ENCODE measurements at regions not wholly inside any gene's neighbourhood (a gene's known extent, or its start where the extent isn't known, plus 50 kb on each side); places are given as distances from the start of the nearest gene placed in this dataset.
"Not testable (repeated sequence)": the region's sequence is repeated elsewhere in the genome, so short reads cannot be mapped to it uniquely, and the experiment has no call there.

- TF ChIP-seq, protein P1, sequence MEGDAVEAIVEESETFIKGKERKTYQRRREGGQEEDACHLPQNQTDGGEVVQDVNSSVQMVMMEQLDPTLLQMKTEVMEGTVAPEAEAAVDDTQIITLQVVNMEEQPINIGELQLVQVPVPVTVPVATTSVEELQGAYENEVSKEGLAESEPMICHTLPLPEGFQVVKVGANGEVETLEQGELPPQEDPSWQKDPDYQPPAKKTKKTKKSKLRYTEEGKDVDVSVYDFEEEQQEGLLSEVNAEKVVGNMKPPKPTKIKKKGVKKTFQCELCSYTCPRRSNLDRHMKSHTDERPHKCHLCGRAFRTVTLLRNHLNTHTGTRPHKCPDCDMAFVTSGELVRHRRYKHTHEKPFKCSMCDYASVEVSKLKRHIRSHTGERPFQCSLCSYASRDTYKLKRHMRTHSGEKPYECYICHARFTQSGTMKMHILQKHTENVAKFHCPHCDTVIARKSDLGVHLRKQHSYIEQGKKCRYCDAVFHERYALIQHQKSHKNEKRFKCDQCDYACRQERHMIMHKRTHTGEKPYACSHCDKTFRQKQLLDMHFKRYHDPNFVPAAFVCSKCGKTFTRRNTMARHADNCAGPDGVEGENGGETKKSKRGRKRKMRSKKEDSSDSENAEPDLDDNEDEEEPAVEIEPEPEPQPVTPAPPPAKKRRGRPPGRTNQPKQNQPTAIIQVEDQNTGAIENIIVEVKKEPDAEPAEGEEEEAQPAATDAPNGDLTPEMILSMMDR (IDR thresholded peaks at IDR 0.05), result no peak
- DNase-seq (ENCODE audit: low spot score) (no peak), ATAC-seq (ENCODE audit: low FRiP score) (no peak)
These were observed 236.1 kb downstream of the VAPA start for GRCh38 chr18:10149768-10150556.

DNA sequence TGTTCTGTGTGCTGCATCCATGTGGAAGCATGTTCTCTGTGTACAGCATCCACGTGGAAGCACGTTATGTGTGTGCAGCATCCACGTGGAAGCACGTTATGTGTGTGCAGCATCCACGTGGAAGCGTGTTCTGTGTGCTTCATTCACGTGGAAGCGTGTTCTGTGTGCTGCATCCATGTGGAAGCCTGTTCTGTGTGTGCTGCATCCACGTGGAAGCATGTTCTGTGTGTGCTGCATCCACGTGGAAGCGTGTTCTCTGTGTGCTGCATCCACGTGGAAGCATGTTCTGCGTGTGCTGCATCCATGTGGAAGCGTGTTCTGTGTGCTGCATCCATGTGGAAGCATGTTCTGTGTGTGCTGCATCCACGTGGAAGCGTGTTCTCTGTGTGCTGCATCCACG, 236.8 kb downstream of the VAPA start:
- not testable (repeated sequence) for DNase-seq (ENCODE audit: low spot score); ATAC-seq (ENCODE audit: low FRiP score)

GRCh38 chr18:10152475-10152874, 238.7 kb downstream of the VAPA start:
- TF ChIP-seq, protein P1 (IDR thresholded peaks at IDR 0.05), result no peak
- ATAC-seq (ENCODE audit: low FRiP score) (no peak), DNase-seq (ENCODE audit: low spot score) (no peak)

- ATAC-seq (ENCODE audit: low FRiP score) (no peak), DNase-seq (ENCODE audit: low spot score) (no peak)
- TF ChIP-seq, protein P1 (IDR thresholded peaks at IDR 0.05), result no peak
These were observed 240.3 kb downstream of the VAPA start for GRCh38 chr18:10153924-10154752.

- ATAC-seq (ENCODE audit: low FRiP score) (no peak), DNase-seq (ENCODE audit: low spot score) (no peak)
- TF ChIP-seq, protein P1 (IDR thresholded peaks at IDR 0.05), result no peak
These were observed 243.9 kb downstream of the VAPA start for GRCh38 chr18:10157706-10158105.

DNA sequence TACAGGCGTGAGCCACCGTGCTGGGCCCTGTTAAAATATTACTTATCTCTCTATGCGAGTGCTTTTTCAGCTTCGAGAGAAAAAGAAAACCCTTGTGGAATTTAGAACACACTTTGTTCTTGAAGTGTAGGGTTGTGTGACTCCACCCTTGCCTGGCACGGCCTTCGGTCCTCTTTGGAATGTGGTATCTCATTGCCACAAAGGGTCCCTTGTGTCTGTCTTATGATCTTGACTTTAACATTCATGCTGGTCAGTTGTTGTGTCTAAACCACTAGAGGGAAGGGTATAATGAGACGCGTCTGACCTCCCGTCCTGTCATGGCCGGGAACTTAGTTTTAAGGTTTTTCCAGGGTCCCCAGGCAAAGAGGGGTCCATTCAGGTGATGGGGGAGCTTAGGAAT, 246.4 kb downstream of the VAPA start:
- TF ChIP-seq, protein P1 (IDR thresholded peaks at IDR 0.05), result no peak
- DNase-seq (ENCODE audit: low spot score) (no peak), ATAC-seq (ENCODE audit: low FRiP score) (no peak)

DNA sequence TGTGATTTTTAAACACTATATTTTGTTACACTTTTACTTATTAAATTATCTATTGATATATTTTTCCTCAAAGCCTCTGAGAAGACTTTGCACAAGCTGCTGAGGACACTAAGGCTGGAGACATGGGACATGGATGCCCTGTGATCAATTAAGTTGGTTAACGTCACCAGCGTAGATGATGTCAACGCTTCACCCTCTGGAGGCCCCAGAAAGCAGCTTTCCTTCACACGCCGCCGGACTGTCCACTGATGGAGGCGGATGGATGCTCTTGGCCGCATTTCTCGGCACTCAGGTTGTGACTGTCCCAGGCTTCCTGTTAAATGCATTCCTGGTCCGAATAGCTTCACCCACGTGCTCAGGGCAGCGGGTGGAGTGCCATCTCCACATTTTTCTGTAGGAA, 247.5 kb downstream of the VAPA start:
- no peak for ATAC-seq (ENCODE audit: low FRiP score)
- DNase-seq (ENCODE audit: low spot score), result no peak
- TF ChIP-seq, protein P1 (IDR thresholded peaks at IDR 0.05), result no peak
